ENCODE measurements at regions not wholly inside any gene's neighbourhood (a gene's known extent, or its start where the extent isn't known, plus 50 kb on each side); places are given as distances from the start of the nearest gene placed in this dataset.
A peak's percentile ranks its signal among the peaks of the same experiment; 100 is the strongest.
"Not testable (repeated sequence)": the region's sequence is repeated elsewhere in the genome, so short reads cannot be mapped to it uniquely, and the experiment has no call there.

DNA sequence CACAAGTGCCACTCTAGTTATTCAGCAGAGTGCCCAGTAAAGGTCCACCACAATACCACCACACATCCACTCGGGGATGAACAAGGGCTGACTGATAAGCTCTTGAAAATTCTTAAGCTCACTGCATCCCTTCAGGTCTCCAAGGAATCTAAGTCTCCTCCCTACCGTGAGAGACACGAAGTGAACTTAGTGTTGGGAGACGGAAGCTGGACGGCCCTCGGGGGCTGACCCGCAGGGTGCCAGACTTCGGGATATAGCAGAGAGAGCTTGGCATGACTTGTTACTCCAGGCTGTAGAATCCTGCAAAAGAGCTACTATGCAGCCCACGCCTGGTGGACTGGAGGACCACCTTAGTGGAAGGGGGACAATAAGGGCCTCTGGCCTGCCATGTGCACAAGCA is 75.1 kb downstream of the LYZL1 start:
- not testable (repeated sequence) for DNase-seq (ENCODE audit: low read depth); H3K4me3 ChIP-seq (ENCODE audit: low read length)

DNA sequence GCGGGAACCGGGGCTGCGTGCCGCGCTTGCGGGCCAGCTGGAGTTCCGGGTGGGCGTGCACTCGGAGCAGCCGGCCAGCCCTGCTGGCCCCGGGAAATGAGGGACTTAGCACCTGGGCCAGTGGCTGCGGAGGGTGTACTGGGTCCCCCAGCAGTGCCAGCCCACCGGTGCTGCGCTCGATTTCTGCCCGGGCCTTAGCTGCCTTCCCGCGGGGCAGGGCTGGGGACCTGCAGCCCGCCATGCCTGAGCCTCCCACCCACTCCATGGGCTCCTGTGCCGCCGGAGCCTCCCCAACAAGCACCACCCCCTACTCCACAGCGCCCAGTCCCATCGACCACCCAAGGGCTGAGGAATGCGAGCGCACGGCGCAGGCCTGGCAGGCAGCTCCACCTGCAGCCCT is 77.3 kb downstream of the LYZL1 start:
- not testable (repeated sequence) for H3K4me3 ChIP-seq (ENCODE audit: low read length); DNase-seq (ENCODE audit: low read depth)

DNA sequence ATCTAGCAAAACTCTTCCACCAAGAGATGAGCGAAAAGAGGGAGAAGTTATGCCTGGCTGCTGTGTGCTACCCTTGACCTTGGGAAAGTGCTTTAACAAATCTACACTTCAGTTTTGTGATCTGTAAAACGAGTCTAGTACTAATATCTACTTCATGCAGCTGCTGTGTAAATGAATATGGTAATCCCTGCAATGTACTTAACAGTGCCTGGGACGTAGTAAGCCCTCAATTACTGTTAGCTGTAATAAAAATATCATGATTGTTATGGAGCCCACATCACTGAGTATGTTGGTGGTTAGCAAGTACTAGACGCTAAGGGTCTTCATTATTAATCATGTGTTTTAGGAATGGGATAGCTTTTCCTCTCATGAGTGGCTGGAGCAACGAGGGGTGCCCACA is 80.5 kb downstream of the LYZL1 start:
- TF ChIP-seq, protein P1, sequence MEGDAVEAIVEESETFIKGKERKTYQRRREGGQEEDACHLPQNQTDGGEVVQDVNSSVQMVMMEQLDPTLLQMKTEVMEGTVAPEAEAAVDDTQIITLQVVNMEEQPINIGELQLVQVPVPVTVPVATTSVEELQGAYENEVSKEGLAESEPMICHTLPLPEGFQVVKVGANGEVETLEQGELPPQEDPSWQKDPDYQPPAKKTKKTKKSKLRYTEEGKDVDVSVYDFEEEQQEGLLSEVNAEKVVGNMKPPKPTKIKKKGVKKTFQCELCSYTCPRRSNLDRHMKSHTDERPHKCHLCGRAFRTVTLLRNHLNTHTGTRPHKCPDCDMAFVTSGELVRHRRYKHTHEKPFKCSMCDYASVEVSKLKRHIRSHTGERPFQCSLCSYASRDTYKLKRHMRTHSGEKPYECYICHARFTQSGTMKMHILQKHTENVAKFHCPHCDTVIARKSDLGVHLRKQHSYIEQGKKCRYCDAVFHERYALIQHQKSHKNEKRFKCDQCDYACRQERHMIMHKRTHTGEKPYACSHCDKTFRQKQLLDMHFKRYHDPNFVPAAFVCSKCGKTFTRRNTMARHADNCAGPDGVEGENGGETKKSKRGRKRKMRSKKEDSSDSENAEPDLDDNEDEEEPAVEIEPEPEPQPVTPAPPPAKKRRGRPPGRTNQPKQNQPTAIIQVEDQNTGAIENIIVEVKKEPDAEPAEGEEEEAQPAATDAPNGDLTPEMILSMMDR (IDR thresholded peaks at IDR 0.05; ENCODE audit: insufficient read depth, low read depth, low read length, missing control alignments): no peak
- no peak for DNase-seq (ENCODE audit: low read depth)
- H3K4me3 ChIP-seq (ENCODE audit: low read length): no peak overlapping the region

DNA sequence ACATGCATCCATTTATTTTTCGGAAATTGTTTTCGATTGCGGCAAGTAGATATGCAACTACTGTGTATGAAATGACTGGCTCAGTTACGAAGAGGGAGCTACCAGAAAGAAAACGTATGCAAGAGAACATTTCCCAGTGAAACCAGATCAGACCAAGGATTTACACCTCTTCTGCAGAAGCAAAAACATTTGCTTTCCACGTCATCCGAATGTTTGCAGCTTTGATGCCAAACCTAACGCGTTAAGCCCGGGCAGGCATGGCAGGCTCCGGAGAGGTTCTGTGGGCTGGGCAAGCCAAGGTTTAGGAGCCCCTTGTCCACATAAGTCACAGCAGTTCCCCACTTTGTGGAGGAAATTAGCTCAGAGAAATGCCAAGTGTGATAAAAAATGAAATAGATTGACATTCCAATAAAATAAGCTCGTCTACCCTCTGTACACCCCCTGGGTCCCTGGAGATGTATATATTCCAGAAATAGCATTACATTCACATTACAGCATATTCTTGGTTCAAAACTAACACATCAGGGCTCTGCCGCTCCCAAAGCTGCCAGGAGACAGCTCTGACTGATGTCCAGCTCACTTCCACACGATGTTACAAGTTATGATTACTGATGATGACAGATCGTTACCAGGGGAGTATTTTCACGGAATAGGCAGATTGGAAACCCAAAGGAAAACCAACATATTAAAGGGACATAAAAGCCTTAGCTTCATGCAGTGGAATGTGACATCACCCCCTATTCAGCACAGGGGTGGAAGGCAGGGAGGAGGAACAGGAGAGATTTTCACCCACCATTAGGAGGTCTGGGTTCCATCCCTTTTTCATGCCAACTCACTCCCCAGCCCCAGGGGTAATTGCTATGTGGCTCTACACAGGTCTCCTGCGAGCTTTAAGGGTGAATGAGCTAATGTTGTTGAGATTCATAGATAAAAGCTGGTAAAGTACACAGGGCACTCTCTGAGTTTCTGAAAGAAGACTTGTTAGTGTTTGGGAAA is 81.5 kb downstream of the LYZL1 start:
- no peak for DNase-seq (ENCODE audit: low read depth)
- H3K4me3 ChIP-seq (ENCODE audit: low read length): no peak overlapping the region

DNA sequence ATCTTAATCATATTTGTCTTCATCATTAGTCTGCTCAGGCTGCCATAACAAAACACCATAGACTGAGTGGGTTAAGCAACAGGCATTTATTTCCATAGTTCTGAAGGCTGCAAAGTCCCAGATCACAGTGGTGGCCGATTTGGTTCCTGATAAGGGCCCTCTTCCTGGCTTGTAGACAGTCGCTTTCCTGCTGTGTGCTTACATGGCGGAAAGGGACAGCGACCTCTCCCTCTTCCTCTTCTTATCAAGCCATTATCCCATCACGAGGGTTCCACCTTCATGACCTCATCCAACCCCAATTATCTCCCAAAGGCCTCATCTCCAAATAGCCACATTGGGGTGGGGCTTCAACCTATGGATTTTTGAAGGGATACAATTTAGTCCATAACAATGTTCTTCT is 84.0 kb downstream of the LYZL1 start:
- TF ChIP-seq, protein P1 (IDR thresholded peaks at IDR 0.05; ENCODE audit: insufficient read depth, low read depth, low read length, missing control alignments): no peak
- DNase-seq (ENCODE audit: low read depth): no peak
- H3K4me3 ChIP-seq (ENCODE audit: low read length): no peak overlapping the region

More for the DNA sequence above, 81.5 kb downstream of the LYZL1 start:
- TF ChIP-seq, protein P1 (IDR thresholded peaks at IDR 0.05; ENCODE audit: insufficient read depth, low read depth, low read length, missing control alignments): no peak

DNA sequence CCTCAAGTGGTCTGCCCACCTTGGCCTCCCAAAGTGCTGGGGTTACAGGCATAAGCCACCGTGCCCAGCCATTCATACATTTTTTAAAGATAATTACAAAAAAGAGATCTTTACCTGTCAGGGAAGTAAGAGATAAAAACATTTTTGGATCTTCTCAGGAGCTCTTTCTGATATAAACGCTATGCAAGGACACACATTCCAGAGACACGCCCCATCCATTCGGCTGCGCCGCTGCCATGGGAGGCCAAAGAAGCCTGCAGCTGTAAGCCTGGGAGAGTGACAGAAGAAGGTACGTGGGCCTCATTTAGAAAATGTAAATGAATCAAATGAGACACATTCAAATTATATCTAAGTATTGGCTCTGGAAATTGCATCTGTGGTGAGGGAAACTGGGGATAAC is 85.3 kb downstream of the LYZL1 start:
- TF ChIP-seq, protein P1 (IDR thresholded peaks at IDR 0.05; ENCODE audit: insufficient read depth, low read depth, low read length, missing control alignments): no peak
- no peak for DNase-seq (ENCODE audit: low read depth)
- no peak overlapping the region for H3K4me3 ChIP-seq (ENCODE audit: low read length)

DNA sequence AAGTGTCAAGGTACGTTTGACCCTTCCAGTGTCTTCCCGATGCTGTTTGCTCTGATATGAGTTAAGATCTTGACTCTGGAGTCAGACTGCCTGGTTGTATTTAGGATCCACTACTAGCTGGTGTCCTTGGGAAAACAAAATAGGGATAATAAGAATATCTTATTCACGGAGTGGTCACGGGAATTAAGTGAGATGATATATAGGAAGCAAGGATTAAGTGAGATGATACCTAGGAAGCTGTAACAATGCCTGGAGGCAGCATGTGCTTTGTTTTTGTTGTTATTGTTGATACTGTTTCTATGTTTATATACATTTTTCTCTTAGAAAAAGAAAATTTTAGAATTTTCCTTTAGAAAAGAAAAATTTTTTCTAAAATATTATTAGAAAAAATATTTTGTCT is 87.0 kb downstream of the LYZL1 start:
- no peak for DNase-seq (ENCODE audit: low read depth)
- TF ChIP-seq, protein P1 (IDR thresholded peaks at IDR 0.05; ENCODE audit: insufficient read depth, low read depth, low read length, missing control alignments): no peak
- no peak overlapping the region for H3K4me3 ChIP-seq (ENCODE audit: low read length)

DNA sequence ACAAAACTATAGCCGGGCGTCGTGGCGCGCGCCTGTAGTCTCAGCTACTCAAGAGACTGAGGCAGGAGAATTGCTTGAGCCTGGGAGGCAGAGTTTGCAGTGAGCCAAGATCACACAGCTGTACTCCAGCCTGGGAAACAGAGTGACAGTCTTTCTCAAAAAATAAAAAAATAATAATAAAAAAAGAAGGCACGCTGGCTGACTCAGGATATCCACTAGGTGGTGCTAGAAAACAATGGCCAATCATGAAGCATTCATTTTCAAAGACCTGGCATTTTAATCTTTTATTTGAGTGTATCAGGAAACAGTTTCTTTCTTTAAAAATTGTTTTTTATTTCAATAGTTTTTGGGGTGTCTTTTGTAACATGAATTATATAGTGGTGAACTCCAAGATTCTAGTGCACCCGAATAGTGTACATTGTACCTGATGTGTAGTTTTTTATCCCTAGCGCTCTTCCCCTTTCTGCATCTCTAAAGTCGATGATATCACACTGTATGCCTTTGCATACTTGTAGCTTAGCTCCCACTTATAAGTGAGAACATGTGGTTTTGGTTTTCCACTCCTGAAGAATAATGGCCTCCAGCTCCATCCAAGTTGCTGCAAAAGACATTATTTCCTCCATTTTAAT is 88.6 kb downstream of the LYZL1 start:
- peak; percentile 38 for DNase-seq (ENCODE audit: low read depth)
- TF ChIP-seq, protein P1 (IDR thresholded peaks at IDR 0.05; ENCODE audit: insufficient read depth, low read depth, low read length, missing control alignments): peak; percentile 78
- H3K4me3 ChIP-seq (ENCODE audit: low read length): no peak overlapping the region

Measured in epithelial cell of esophagus (primary cell).